ENCODE measurements at regions not wholly inside any gene's neighbourhood (a gene's known extent, or its start where the extent isn't known, plus 50 kb on each side); places are given as distances from the start of the nearest gene placed in this dataset.

DNA sequence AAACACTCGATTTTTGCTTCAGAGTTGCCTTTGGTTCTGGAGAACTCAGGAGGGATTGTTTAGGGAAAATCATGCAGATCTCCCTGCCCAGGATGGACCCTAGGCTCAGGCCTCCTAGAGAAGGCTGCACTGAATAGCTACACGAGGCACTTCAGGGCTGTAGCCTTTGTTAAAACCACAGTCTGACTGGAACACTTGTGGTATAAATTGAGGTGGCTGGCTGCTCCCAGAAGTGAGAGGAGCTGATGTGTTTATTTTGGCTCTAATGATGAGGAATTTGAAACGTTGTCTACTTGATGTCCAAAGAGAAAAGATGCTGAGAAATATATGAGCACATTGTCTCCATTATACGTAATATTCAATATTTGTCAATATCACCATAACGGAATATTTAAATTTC is 762.1 kb upstream of the ARGLU1 start:
- Mint-ChIP-seq H3K27me3 (no peaks in the 10 kb centered on the region), H3K9me3 (no peaks in the 10 kb centered on the region), H3K36me3 (ENCODE audit: low read depth) (no peaks in the 10 kb centered on the region), H3K27ac (no peak overlapping the region), H3K4me3 (no peak overlapping the region), H3K4me1 (no peaks in the 10 kb centered on the region)
- DNase-seq = no peak
- ChIA-PET CTCF (interaction anchor here (0.7 kb wide), 1 partner anchor 604 kb away, joined by 3 read pairs; no protein-coding TSS in a partner anchor), POLR2A (no interaction called here)

DNA sequence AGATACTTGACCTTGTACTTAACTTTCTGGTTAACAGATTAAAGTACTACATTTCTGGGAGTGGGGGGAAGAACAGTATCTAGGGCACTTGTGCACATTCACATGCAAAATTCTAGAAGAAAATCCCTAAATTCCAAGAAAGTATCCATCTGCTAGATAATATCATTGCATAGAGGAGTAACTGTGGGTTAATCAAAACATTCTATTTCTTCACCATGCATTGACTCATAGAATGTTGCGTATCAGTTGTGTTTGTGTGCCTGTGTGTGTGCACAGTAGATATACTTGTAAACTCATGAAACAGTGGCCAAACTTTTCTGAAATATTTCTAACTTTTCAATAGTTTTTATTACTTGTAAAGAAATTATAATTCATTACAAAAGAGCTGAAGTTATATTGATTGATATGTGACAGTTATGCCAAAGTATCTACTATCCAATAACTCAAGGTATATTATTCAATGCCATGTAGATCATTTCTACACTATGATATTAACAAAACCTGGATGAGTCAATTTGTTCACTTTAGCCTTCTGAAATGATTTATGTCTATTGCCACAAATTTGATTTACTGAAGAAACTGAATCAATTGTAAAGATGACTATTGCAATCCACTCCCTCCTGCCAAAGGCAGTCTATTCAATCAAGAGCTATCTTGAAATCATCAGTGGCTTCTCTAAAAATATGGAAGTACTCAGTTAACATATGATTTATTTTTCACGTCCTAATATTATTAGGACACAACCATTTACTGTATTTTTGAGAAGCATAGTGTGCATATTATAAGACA is 756.7 kb upstream of the ARGLU1 start:
- Mint-ChIP-seq H3K4me1 (no peaks in the 10 kb centered on the region), H3K27ac (no peak overlapping the region), H3K36me3 (ENCODE audit: low read depth) (no peaks in the 10 kb centered on the region), H3K4me3 (no peak overlapping the region), H3K9me3 (no peaks in the 10 kb centered on the region), H3K27me3 (no peaks in the 10 kb centered on the region)
- CTCF ChIA-PET = no interaction called here
- POLR2A ChIA-PET = no interaction called here
- no peak for DNase-seq

DNA sequence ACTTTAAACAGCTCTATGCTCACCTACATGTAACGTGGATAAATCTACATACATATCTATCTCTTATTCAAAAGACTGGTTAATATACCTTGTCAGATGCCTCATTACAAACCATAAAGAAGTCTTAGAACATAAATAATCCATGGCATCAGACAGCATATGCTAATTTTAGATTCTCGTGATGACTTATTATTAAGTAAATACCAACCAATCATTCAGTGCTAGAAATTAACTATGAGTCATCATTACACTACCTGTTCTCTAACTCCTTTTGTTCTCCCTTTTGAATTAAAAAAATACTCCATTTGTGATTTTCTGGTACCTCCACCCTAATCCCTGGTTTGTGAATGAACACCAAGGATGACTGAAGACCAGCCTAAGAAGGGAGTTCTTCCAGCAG is 754.3 kb upstream of the ARGLU1 start:
- Mint-ChIP-seq H3K4me3 (no peak overlapping the region), H3K4me1 (no peaks in the 10 kb centered on the region), H3K36me3 (ENCODE audit: low read depth) (no peaks in the 10 kb centered on the region), H3K9me3 (no peaks in the 10 kb centered on the region), H3K27ac (no peak overlapping the region), H3K27me3 (no peaks in the 10 kb centered on the region)
- ChIA-PET CTCF (no interaction called here), POLR2A (no interaction called here)
- DNase-seq = no peak

DNA sequence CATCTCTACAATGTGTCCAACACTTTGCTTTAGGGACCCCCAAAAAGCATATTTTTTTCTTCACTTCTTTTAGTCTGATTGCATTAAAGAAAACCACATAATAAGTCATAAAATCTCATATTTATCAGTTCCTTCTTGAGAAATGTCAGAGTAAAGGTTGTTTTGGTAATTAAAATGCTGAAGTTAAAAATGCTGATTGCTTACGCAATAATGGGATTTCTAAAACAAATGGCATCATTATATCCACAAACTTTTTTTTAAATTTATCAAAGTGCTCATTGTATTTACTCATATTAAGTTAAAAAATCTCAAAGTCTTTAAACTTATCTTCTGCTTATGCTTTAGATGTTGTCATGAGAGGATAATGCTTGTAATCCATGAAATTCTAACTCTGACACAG is 737.2 kb upstream of the ARGLU1 start:
- POLR2A ChIA-PET = no interaction called here
- no peaks in the 10 kb centered on the region for H3K4me1 Mint-ChIP-seq
- H3K27me3 Mint-ChIP-seq = no peaks in the 10 kb centered on the region
- CTCF ChIA-PET = no interaction called here
- H3K36me3 Mint-ChIP-seq (ENCODE audit: low read depth) = no peaks in the 10 kb centered on the region
- no peak for DNase-seq
- no peak overlapping the region for H3K27ac Mint-ChIP-seq
- no peak overlapping the region for H3K4me3 Mint-ChIP-seq
- no peaks in the 10 kb centered on the region for H3K9me3 Mint-ChIP-seq

DNA sequence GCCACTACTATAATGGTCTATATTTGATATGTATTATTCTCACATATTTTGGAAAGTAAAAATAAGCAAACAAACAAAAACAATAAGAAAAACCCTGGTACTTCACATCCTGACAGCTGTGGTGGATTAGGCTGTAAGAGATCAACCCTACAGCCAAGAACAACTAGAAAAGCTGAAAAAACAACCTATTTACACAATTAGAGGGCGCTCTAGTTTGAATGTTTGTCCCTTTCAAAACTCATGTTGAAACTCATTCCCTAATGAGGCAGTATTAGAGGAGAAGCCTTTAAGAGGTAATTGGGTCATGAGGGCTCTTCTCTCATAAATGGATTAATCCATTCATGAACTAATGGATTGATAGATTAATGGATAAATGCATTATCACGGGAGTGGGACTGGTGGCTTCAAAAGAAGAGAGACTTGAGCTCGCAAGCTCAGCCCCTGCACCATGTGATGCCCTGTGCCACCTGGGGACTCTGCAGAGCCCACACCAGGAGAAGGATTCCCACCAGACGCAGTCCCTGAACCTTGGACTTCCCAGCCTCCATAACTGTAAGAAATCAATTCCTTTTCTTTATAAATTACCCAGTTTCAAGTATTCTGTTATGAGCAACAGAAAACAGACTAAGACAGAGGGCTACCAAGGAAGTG is 733.9 kb upstream of the ARGLU1 start:
- ChIA-PET CTCF (no interaction called here), POLR2A (no interaction called here)
- no peak for DNase-seq
- Mint-ChIP-seq H3K27me3 (no peaks in the 10 kb centered on the region), H3K4me1 (no peaks in the 10 kb centered on the region), H3K4me3 (no peak overlapping the region), H3K36me3 (ENCODE audit: low read depth) (no peaks in the 10 kb centered on the region), H3K9me3 (no peaks in the 10 kb centered on the region), H3K27ac (no peak overlapping the region)

DNA sequence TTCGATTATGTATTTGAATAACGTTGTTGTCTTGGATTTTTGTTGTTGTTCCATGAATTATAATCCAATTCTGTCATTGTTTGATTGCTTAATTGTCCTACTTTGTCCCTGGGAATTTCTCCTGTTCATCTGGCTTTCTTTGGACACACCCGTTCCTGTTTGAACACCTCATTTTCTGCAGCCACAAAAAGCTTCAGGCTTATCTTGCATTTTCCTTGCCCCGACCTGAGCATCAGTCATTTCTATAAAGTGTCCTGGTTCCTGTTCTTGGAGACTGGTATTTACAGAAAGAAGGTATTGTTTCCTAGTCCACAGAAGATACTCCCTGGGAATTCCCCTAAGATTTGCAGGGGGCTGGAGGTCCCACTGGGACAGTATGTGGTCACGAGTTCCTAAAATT is 731.8 kb upstream of the ARGLU1 start:
- Mint-ChIP-seq H3K27ac (no peak overlapping the region), H3K9me3 (no peaks in the 10 kb centered on the region), H3K4me1 (no peaks in the 10 kb centered on the region), H3K36me3 (ENCODE audit: low read depth) (no peaks in the 10 kb centered on the region), H3K4me3 (no peak overlapping the region), H3K27me3 (no peaks in the 10 kb centered on the region)
- POLR2A ChIA-PET = no interaction called here
- CTCF ChIA-PET = no interaction called here
- no peak for DNase-seq

DNA sequence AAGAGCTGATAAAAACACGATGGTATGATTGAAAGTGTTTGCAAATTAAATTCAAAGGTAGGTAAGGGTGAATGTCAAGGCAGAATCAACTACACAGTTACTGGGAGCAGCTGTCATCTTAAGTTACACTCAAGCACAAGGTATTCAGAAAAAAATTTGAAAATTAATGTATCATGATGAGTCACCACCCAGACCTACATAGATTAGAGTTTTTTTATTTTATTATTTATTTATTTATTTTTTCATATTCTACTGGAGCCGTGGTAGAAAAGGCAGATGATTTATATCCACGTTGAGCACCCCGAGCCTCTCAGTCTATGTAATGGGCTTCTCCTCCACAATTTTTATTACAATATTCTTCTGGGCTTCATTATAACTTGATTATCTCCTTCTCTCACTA is 728.9 kb upstream of the ARGLU1 start:
- POLR2A ChIA-PET = no interaction called here
- H3K27ac Mint-ChIP-seq = no peak overlapping the region
- CTCF ChIA-PET = interaction anchor here (0.6 kb wide), 1 partner anchor 9 kb away, joined by 4 read pairs; no protein-coding TSS in a partner anchor
- no peaks in the 10 kb centered on the region for H3K27me3 Mint-ChIP-seq
- no peaks in the 10 kb centered on the region for H3K9me3 Mint-ChIP-seq
- no peaks in the 10 kb centered on the region for H3K36me3 Mint-ChIP-seq (ENCODE audit: low read depth)
- no peaks in the 10 kb centered on the region for H3K4me1 Mint-ChIP-seq
- DNase-seq = no peak
- no peak overlapping the region for H3K4me3 Mint-ChIP-seq

DNA sequence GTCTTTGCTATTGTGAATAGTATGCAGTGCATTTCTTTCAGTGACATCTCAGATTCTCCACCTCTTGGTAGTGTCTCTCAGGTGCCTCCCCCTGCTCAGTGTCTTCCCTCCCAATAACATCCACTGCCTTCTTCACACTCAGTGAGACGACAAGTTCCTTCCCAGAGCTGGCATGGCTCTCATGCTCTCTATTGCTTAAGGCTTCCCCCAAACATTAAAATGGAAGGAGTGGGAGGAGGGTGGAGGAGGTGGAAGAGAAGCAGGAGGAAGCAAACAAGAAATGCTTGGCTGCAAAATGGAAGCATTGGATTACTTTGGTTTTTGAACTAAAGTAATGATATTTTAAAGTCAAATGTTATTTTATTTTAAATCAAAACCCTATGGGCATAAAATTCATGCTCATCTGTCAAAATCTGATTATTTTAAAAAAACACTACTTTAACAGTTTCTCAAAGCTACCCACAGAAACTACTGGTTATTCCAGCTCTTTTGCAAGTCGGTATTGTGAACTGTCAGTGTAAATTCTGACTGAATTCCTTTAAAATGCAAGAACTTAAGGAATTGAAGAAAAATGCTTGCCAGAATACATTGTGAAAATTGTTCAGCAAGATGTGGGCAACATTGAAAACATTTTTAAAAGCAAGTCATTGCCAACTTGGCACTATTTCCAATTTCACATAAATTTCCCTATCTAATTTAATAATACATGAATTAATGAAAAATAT is 727.6 kb upstream of the ARGLU1 start:
- H3K27ac Mint-ChIP-seq = no peak overlapping the region
- no peaks in the 10 kb centered on the region for H3K36me3 Mint-ChIP-seq (ENCODE audit: low read depth)
- ChIA-PET POLR2A (no interaction called here), CTCF (no interaction called here)
- no peak overlapping the region for H3K4me3 Mint-ChIP-seq
- H3K27me3 Mint-ChIP-seq = no peaks in the 10 kb centered on the region
- no peaks in the 10 kb centered on the region for H3K9me3 Mint-ChIP-seq
- DNase-seq = no peak
- no peaks in the 10 kb centered on the region for H3K4me1 Mint-ChIP-seq

DNA sequence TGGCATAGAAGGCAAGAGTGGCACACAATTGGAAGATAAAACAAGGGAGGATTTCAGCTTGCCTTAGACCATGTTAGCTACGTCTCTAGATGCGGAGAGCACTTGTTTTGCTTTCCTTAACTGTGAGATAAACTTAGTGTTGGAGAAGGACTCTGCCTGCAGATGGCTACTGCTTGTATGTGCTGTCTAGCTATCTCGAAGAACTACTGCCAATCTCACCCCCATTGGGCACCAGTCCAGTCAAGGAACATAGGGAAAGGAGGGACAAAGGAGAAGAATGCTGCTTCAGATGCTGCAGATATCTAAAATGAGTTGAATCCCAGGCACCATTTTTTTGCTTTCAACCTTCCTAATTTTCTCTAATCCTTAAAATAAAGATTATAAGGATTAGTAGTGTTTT is 726.0 kb upstream of the ARGLU1 start:
- DNase-seq = no peak
- Mint-ChIP-seq H3K9me3 (no peaks in the 10 kb centered on the region), H3K4me3 (no peak overlapping the region), H3K27ac (no peak overlapping the region), H3K27me3 (no peaks in the 10 kb centered on the region), H3K4me1 (no peaks in the 10 kb centered on the region), H3K36me3 (ENCODE audit: low read depth) (no peaks in the 10 kb centered on the region)
- ChIA-PET POLR2A (no interaction called here), CTCF (interaction anchor here (0.6 kb wide), 1 partner anchor 576 kb away, joined by 3 read pairs; no protein-coding TSS in a partner anchor)

DNA sequence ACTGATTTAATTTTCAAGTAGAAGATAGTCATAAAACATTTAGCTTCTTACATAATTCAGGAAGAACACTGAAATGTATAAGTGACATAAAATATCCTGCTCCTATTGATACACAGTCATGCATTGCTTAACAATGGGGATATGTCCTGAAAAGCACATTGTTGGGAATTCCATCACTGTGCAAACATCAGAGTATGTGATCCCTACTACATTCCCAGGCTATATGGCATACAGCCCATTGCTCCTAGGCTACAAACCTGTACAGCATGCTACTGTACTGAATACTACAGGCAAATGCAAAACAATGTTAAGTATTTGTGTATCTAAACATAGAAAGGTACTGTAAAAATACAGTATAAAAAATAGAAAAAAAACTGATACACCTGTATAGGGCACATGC is 723.9 kb upstream of the ARGLU1 start:
- Mint-ChIP-seq H3K9me3 (no peaks in the 10 kb centered on the region), H3K27me3 (no peaks in the 10 kb centered on the region), H3K27ac (no peak overlapping the region), H3K36me3 (ENCODE audit: low read depth) (no peaks in the 10 kb centered on the region), H3K4me1 (no peaks in the 10 kb centered on the region), H3K4me3 (no peak overlapping the region)
- ChIA-PET CTCF (no interaction called here), POLR2A (no interaction called here)
- DNase-seq = no peak

DNA sequence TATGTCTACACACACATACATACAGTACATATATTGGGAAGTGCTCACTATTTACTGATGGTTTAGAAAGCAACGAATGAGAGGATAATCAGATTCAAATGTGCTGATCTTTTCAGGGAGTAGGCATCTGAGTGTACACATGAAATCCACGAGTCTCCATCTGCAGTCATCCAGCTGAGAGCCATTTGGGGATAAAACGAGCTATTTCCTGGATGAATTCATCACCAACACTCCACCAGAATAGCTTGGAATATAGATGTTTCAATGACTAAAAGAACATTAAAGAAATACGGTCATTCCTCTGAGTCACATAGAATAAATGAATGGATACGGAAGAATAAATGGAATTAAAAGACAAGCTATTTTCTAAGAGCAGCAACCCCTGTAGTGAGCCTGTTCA is 721.6 kb upstream of the ARGLU1 start:
- H3K27ac Mint-ChIP-seq = no peak overlapping the region
- ChIA-PET POLR2A (no interaction called here), CTCF (no interaction called here)
- DNase-seq = no peak
- H3K9me3 Mint-ChIP-seq = no peaks in the 10 kb centered on the region
- no peaks in the 10 kb centered on the region for H3K36me3 Mint-ChIP-seq (ENCODE audit: low read depth)
- H3K4me1 Mint-ChIP-seq = no peaks in the 10 kb centered on the region
- H3K4me3 Mint-ChIP-seq = no peak overlapping the region
- H3K27me3 Mint-ChIP-seq = no peaks in the 10 kb centered on the region

DNA sequence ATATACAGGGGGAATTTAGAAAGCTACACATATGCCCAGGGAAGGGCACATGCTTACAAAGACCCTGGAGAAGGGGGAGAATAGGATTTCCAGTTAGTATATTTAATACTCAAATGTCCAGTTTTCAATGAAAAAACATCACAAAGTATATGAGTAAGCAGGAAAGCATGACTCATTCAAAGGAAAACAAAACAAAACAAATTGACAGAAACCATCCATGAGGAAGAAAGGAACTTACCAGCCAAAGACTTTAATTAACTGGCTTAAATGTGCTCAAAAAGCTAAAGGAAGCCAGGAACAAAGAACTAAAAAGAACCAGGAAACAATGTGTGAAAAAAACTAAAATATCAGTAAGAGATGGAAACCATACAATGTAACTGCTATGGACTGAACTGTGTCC is 716.2 kb upstream of the ARGLU1 start:
- Mint-ChIP-seq H3K9me3 (no peaks in the 10 kb centered on the region), H3K36me3 (ENCODE audit: low read depth) (no peaks in the 10 kb centered on the region), H3K27me3 (no peaks in the 10 kb centered on the region), H3K4me1 (no peaks in the 10 kb centered on the region), H3K27ac (no peak overlapping the region), H3K4me3 (no peak overlapping the region)
- CTCF ChIA-PET = no interaction called here
- DNase-seq = no peak
- POLR2A ChIA-PET = no interaction called here

DNA sequence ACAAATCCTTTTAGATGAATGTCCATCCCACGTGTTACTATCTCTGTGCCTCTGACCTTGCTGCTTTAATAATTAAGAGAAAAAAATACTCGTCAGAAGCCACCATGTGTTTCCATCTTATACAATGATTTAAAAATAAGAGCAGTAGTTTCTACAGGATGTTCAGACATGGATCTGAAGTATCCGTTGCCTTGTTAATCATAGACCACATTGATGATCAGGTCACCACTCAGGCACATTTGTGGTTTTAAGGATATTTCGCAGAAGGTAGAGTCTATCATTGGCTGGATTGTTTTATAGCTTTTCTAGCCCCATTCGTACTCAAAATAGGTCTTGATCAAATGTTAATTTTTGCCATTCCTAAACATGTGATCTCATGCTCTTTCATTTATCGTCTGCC is 710.0 kb upstream of the ARGLU1 start:
- H3K9me3 Mint-ChIP-seq = no peaks in the 10 kb centered on the region
- H3K4me1 Mint-ChIP-seq = no peaks in the 10 kb centered on the region
- H3K4me3 Mint-ChIP-seq = no peak overlapping the region
- POLR2A ChIA-PET = no interaction called here
- H3K27me3 Mint-ChIP-seq = no peaks in the 10 kb centered on the region
- H3K36me3 Mint-ChIP-seq (ENCODE audit: low read depth) = no peaks in the 10 kb centered on the region
- no peak for DNase-seq
- CTCF ChIA-PET = no interaction called here
- H3K27ac Mint-ChIP-seq = no peak overlapping the region
